ENCODE measurements at regions not wholly inside any gene's neighbourhood (a gene's known extent, or its start where the extent isn't known, plus 50 kb on each side); places are given as distances from the start of the nearest gene placed in this dataset.

GRCh38 chr9:25613709-25614108 is 64.5 kb downstream of the TUSC1 start:
- no peak for DNase-seq
- TF ChIP-seq POLR2A (IDR thresholded peaks at IDR 0.05; ENCODE audit: low read length), result no peak
- TF ChIP-seq GATA1 (IDR thresholded peaks at IDR 0.05; ENCODE audit: low read depth, low read length), result no peak

- TF ChIP-seq POLR2A (IDR thresholded peaks at IDR 0.05; ENCODE audit: low read length) (no peak), GATA1 (IDR thresholded peaks at IDR 0.05; ENCODE audit: low read depth, low read length) (no peak)
- DNase-seq, result no peak
Observed at GRCh38 chr9:25603106-25603505, 75.1 kb downstream of the TUSC1 start.

- TF ChIP-seq GATA1 (IDR thresholded peaks at IDR 0.05; ENCODE audit: low read depth, low read length) (no peak), POLR2A (IDR thresholded peaks at IDR 0.05; ENCODE audit: low read length) (no peak)
- DNase-seq, result no peak
Observed at GRCh38 chr9:25602400-25603044, 75.7 kb downstream of the TUSC1 start.

- DNase-seq, result no peak
- TF ChIP-seq POLR2A (IDR thresholded peaks at IDR 0.05; ENCODE audit: low read length) (no peak), GATA1 (IDR thresholded peaks at IDR 0.05; ENCODE audit: low read depth, low read length) (no peak)
Observed at GRCh38 chr9:25600501-25600900, 77.7 kb downstream of the TUSC1 start.

GRCh38 chr9:25584611-25585010 is 93.6 kb downstream of the TUSC1 start:
- TF ChIP-seq POLR2A (IDR thresholded peaks at IDR 0.05; ENCODE audit: low read length), result no peak
- no peak for TF ChIP-seq GATA1 (IDR thresholded peaks at IDR 0.05; ENCODE audit: low read depth, low read length)

GRCh38 chr9:25573281-25573680 is 105.0 kb downstream of the TUSC1 start:
- DNase-seq, result no peak
- TF ChIP-seq GATA1 (IDR thresholded peaks at IDR 0.05; ENCODE audit: low read depth, low read length), result no peak
- no peak for TF ChIP-seq POLR2A (IDR thresholded peaks at IDR 0.05; ENCODE audit: low read length)

More at GRCh38 chr9:25584611-25585010, 93.6 kb downstream of the TUSC1 start:
- no peak for DNase-seq

GRCh38 chr9:25571491-25571890 is 106.8 kb downstream of the TUSC1 start:
- DNase-seq, result no peak
- TF ChIP-seq POLR2A (IDR thresholded peaks at IDR 0.05; ENCODE audit: low read length) (no peak), GATA1 (IDR thresholded peaks at IDR 0.05; ENCODE audit: low read depth, low read length) (no peak)

- TF ChIP-seq GATA1 (IDR thresholded peaks at IDR 0.05; ENCODE audit: low read depth, low read length) (no peak), POLR2A (IDR thresholded peaks at IDR 0.05; ENCODE audit: low read length) (no peak)
- DNase-seq, result no peak
Observed at GRCh38 chr9:25570802-25571201, 107.4 kb downstream of the TUSC1 start.

GRCh38 chr9:25562101-25562500 is 116.1 kb downstream of the TUSC1 start:
- TF ChIP-seq POLR2A (IDR thresholded peaks at IDR 0.05; ENCODE audit: low read length) (no peak), GATA1 (IDR thresholded peaks at IDR 0.05; ENCODE audit: low read depth, low read length) (no peak)
- no peak for DNase-seq

- no peak for DNase-seq
- TF ChIP-seq POLR2A (IDR thresholded peaks at IDR 0.05; ENCODE audit: low read length), result no peak
- no peak for TF ChIP-seq GATA1 (IDR thresholded peaks at IDR 0.05; ENCODE audit: low read depth, low read length)
Observed at GRCh38 chr9:25557645-25558300, 120.5 kb downstream of the TUSC1 start.

- TF ChIP-seq GATA1 (IDR thresholded peaks at IDR 0.05; ENCODE audit: low read depth, low read length) (no peak), POLR2A (IDR thresholded peaks at IDR 0.05; ENCODE audit: low read length) (no peak)
- DNase-seq, result no peak
Observed at GRCh38 chr9:25556540-25556939, 121.7 kb downstream of the TUSC1 start.

GRCh38 chr9:25548847-25549246 is 129.4 kb downstream of the TUSC1 start:
- TF ChIP-seq GATA1 (IDR thresholded peaks at IDR 0.05; ENCODE audit: low read depth, low read length) (no peak), POLR2A (IDR thresholded peaks at IDR 0.05; ENCODE audit: low read length) (no peak)

GRCh38 chr9:25543806-25544205 is 134.4 kb downstream of the TUSC1 start:
- TF ChIP-seq POLR2A (IDR thresholded peaks at IDR 0.05; ENCODE audit: low read length) (no peak), GATA1 (IDR thresholded peaks at IDR 0.05; ENCODE audit: low read depth, low read length) (no peak)
- no peak for DNase-seq

More at GRCh38 chr9:25548847-25549246, 129.4 kb downstream of the TUSC1 start:
- DNase-seq, result no peak

GRCh38 chr9:25542319-25542718 is 135.9 kb downstream of the TUSC1 start:
- DNase-seq, result no peak
- TF ChIP-seq POLR2A (IDR thresholded peaks at IDR 0.05; ENCODE audit: low read length) (no peak), GATA1 (IDR thresholded peaks at IDR 0.05; ENCODE audit: low read depth, low read length) (no peak)

- no peak for DNase-seq
- no peak for TF ChIP-seq POLR2A (IDR thresholded peaks at IDR 0.05; ENCODE audit: low read length)
- no peak for TF ChIP-seq GATA1 (IDR thresholded peaks at IDR 0.05; ENCODE audit: low read depth, low read length)
Observed at GRCh38 chr9:25537808-25538207, 140.4 kb downstream of the TUSC1 start.
